ENCODE measurements at regions not wholly inside any gene's neighbourhood (a gene's known extent, or its start where the extent isn't known, plus 50 kb on each side); places are given as distances from the start of the nearest gene placed in this dataset.

DNA sequence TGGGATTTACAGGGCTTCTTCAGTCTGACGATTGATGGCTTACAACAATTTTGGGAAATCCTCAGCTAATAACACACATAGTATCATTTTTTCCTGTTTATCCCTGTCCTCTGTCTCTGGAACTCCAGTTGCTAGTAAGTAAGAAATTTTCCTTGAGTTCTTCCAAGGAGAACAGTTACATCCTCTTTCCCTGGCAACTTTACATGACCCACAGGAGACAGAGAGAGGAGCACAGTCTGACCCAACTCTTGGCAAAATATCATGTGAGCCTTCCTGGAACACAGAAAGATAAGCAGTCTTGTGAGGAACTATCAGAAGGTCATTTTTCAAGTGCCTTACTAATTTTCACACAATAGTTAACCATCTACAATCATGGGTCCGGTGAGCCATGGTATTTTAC lies 578.7 kb upstream of the PABPC4L start:
- Histone ChIP-seq H3K79me2 (ENCODE audit: control insufficient read depth, insufficient read depth, low read length) (no peaks in the 10 kb centered on the region), H3K9me3 (replicated peaks; ENCODE audit: control insufficient read depth, insufficient read depth, low read length) (no peaks in the 10 kb centered on the region), H3K4me2 (ENCODE audit: insufficient read depth, low read length) (no peak overlapping the region), H2AFZ (ENCODE audit: low read depth, low read length) (no peak overlapping the region), H3K36me3 (ENCODE audit: control insufficient read depth in 2 of 2, extremely low read depth in 1 of 2, insufficient read depth in 2 of 2, low read length in 2 of 2) (no peaks in the 10 kb centered on the region), H3K27me3 (ENCODE audit: control insufficient read depth in 2 of 2, insufficient read depth in 2 of 2, low read length in 2 of 2) (no peaks in the 10 kb centered on the region), H3K27ac (ENCODE audit: insufficient read depth, low read depth, low read length) (no peak overlapping the region), H3K9me1 (replicated peaks; ENCODE audit: control insufficient read depth, extremely low read depth, insufficient read depth, low read length) (no peaks in the 10 kb centered on the region), H3K4me3 (replicated peaks in 1 of 3; ENCODE audit: insufficient read depth in 1 of 3, low read depth in 1 of 3, low read length in 3 of 3) (no peak overlapping the region), H3K9ac (replicated peaks; ENCODE audit: extremely low read depth, insufficient read depth, low read length) (no peak overlapping the region), H4K20me1 (replicated peaks; ENCODE audit: control insufficient read depth, extremely low read depth, insufficient read depth, low read length) (no peaks in the 10 kb centered on the region), H3K4me1 (ENCODE audit: control insufficient read depth, extremely low read depth, insufficient read depth, low read length) (peaks cover 2% of the 10 kb centered on the region)
- CTCF ChIA-PET = no interaction called here
- TF ChIP-seq POLR2A (IDR thresholded peaks at IDR 0.05; ENCODE audit: low read depth, low read length) (no peak), JUN (IDR thresholded peaks at IDR 0.05; ENCODE audit: borderline replicate concordance, insufficient read depth, insufficient read length, low read depth) (no peak), POLR2AphosphoS5 (IDR thresholded peaks at IDR 0.05; ENCODE audit: insufficient read depth, low read depth, low read length) (no peak), EZH2 (IDR thresholded peaks at IDR 0.05; ENCODE audit: borderline replicate concordance, low read depth, low read length, severe bottlenecking) (no peak), FOS (IDR thresholded peaks at IDR 0.05; ENCODE audit: borderline replicate concordance, insufficient read depth, low read length) (no peak), GATA2 (IDR thresholded peaks at IDR 0.05; ENCODE audit: insufficient read depth, insufficient read length, low read depth, low read length) (no peak), MYC (IDR thresholded peaks at IDR 0.05; ENCODE audit: low read depth, low read length) (no peak)
- TF ChIP-seq, protein P1, sequence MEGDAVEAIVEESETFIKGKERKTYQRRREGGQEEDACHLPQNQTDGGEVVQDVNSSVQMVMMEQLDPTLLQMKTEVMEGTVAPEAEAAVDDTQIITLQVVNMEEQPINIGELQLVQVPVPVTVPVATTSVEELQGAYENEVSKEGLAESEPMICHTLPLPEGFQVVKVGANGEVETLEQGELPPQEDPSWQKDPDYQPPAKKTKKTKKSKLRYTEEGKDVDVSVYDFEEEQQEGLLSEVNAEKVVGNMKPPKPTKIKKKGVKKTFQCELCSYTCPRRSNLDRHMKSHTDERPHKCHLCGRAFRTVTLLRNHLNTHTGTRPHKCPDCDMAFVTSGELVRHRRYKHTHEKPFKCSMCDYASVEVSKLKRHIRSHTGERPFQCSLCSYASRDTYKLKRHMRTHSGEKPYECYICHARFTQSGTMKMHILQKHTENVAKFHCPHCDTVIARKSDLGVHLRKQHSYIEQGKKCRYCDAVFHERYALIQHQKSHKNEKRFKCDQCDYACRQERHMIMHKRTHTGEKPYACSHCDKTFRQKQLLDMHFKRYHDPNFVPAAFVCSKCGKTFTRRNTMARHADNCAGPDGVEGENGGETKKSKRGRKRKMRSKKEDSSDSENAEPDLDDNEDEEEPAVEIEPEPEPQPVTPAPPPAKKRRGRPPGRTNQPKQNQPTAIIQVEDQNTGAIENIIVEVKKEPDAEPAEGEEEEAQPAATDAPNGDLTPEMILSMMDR (IDR thresholded peaks at IDR 0.05; ENCODE audit: extremely low read depth in 1 of 2, insufficient read depth in 1 of 2, low read depth in 1 of 2, low read length in 2 of 2) = no peak
- TF ChIP-seq, protein P2, sequence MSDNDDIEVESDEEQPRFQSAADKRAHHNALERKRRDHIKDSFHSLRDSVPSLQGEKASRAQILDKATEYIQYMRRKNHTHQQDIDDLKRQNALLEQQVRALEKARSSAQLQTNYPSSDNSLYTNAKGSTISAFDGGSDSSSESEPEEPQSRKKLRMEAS (IDR thresholded peaks at IDR 0.05; ENCODE audit: insufficient read depth, insufficient read length) = no peak
- intact Hi-C loops (cut with micrococcal nuclease) (no loop called here), dilution Hi-C loops (cut with MboI; ENCODE audit: extremely low pct_ligation_motif_present, low sequenced_read_pairs) (no loop called here)
- no TSS peak for BruUV-seq (replicated peaks)
- FAIRE-seq (no peak), DNase-seq (ENCODE audit: low read depth, low spot score) (no peak)
- POLR2A ChIA-PET = no interaction called here
